A673 (cell line): ENCODE measurements at regions not wholly inside any gene's neighbourhood (a gene's known extent, or its start where the extent isn't known, plus 50 kb on each side); places are given as distances from the start of the nearest gene placed in this dataset.

Experiments
- BruUV-seq: library from RNA; stranded (reverse); fragments of 400-500 nt; replicated peaks from 2 replicates; lab custom pipeline; 2021; lab: Mats Ljungman, UMichigan
- CTCF ChIA-PET: fragments of 300-600 bp; sonication (Branson Sonifier 250); formaldehyde crosslinking; loops from one replicate; lab custom pipeline; 2022; ENCODE audit warnings: antibody characterized with exemption; lab: Charles Lee
- POLR2A ChIA-PET: fragments of 300-600 bp; sonication (Branson Sonifier 250); formaldehyde crosslinking; loops from one replicate; lab custom pipeline; 2022; ENCODE audit warnings: antibody characterized with exemption; ENCODE audit not compliant: low non-redundant PET; lab: Charles Lee
- DNase-seq: peaks from one replicate; pipeline ENCODE4 v3.0.0-alpha.2; 2015; ENCODE audit warnings: low spot score
- H3K27ac ChIP-seq: fragments of 200-600 bp; sonication (generic); 2 replicates; pipeline ENCODE4 v1.5.1; 2016; ENCODE audit warnings: mixed run types, low read depth, mild to moderate bottlenecking, mixed read lengths, antibody characterized with exemption, low read length; ENCODE audit not compliant: poor library complexity, severe bottlenecking
- H3K27me3 ChIP-seq: fragments of 200-600 bp; sonication (generic); replicated peaks from 2 replicates; pipeline ENCODE4 v1.6.1; 2017; ENCODE audit warnings: mixed run types, low read depth, mild to moderate bottlenecking, mixed read lengths, antibody characterized with exemption, low read length; ENCODE audit not compliant: insufficient read depth, poor library complexity
- H3K36me3 ChIP-seq: fragments of 200-600 bp; sonication (generic); 2 replicates; pipeline ENCODE4 v1.6.1; 2016; ENCODE audit warnings: mixed run types, mild to moderate bottlenecking, mixed read lengths, antibody characterized with exemption, low read length; ENCODE audit not compliant: insufficient read depth, poor library complexity, severe bottlenecking
- H3K4me1 ChIP-seq: fragments of 200-600 bp; sonication (generic); 2 replicates; pipeline ENCODE4 v1.6.1; 2017; ENCODE audit warnings: mixed run types, mild to moderate bottlenecking, mixed read lengths, antibody characterized with exemption, low read length; ENCODE audit not compliant: insufficient read depth, poor library complexity, severe bottlenecking
- H3K4me3 ChIP-seq: fragments of 200-600 bp; sonication (generic); 2 replicates; pipeline ENCODE4 v1.5.1; 2016; ENCODE audit warnings: low read depth, mixed run types, mild to moderate bottlenecking, mixed read lengths, low read length; ENCODE audit not compliant: poor library complexity, severe bottlenecking
- H3K9me3 ChIP-seq: fragments of 200-600 bp; sonication (generic); 2 replicates; pipeline ENCODE4 v1.6.1; 2016; ENCODE audit warnings: mixed run types, low read depth, mild to moderate bottlenecking, mixed read lengths, antibody characterized with exemption, low read length; ENCODE audit not compliant: poor library complexity, severe bottlenecking
- EZH2 ChIP-seq: fragments of 200-600 bp; sonication (generic); IDR thresholded peaks from 2 replicates; pipeline ENCODE4 v1.6.1; 2017; ENCODE audit warnings: borderline replicate concordance, low read depth, mild to moderate bottlenecking, mixed read lengths, antibody characterized with exemption, low read length; ENCODE audit not compliant: poor library complexity, severe bottlenecking
- intact Hi-C: fragments of 100-400 bp; cut with micrococcal nuclease; formaldehyde crosslinking; loops from one replicate; pipeline ENCODE4 v1.10.0; 2022; ENCODE audit not compliant: unreplicated experiment
- TF ChIP-seq, protein P1 (sequence below): fragments of 300-800, 200-600 bp; sonication (generic); conservative IDR thresholded peaks from 2 replicates; pipeline ENCODE4 v1.5.1; 2017; ENCODE audit warnings: low read depth, mild to moderate bottlenecking, antibody characterized with exemption, low read length, moderate library complexity, mixed read lengths

DNA sequence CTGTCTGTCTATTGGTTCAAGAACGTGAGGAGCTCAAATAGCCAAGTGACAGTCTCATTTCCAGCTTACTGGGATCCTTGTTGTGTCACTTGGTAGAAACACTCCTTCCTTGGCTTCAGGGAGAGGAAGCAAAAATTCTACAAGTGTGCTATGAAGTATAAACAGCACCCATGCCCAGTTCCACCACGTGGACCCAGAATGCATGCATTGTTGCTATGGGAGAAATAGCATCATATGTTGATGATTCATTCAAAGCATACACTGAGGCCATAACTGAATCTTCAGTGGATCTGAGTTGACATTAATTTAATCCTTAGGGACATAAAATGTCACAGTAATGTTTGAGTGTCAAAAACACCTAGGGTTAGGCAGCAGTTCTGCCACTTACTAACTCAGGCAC lies 199.0 kb upstream of the RXFP2 start:
- DNase-seq = no peak
- ChIA-PET CTCF (no interaction called here), POLR2A (no interaction called here)
- Histone ChIP-seq H3K4me3 (no peak overlapping the region), H3K27me3 (no peaks in the 10 kb centered on the region), H3K36me3 (no peaks in the 10 kb centered on the region), H3K4me1 (no peaks in the 10 kb centered on the region), H3K9me3 (no peaks in the 10 kb centered on the region), H3K27ac (no peak overlapping the region)
- TF ChIP-seq, protein P1, sequence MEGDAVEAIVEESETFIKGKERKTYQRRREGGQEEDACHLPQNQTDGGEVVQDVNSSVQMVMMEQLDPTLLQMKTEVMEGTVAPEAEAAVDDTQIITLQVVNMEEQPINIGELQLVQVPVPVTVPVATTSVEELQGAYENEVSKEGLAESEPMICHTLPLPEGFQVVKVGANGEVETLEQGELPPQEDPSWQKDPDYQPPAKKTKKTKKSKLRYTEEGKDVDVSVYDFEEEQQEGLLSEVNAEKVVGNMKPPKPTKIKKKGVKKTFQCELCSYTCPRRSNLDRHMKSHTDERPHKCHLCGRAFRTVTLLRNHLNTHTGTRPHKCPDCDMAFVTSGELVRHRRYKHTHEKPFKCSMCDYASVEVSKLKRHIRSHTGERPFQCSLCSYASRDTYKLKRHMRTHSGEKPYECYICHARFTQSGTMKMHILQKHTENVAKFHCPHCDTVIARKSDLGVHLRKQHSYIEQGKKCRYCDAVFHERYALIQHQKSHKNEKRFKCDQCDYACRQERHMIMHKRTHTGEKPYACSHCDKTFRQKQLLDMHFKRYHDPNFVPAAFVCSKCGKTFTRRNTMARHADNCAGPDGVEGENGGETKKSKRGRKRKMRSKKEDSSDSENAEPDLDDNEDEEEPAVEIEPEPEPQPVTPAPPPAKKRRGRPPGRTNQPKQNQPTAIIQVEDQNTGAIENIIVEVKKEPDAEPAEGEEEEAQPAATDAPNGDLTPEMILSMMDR = no peak
- TF ChIP-seq EZH2 = no peak
- intact Hi-C loops = no loop called here
- no TSS peak for BruUV-seq

DNA sequence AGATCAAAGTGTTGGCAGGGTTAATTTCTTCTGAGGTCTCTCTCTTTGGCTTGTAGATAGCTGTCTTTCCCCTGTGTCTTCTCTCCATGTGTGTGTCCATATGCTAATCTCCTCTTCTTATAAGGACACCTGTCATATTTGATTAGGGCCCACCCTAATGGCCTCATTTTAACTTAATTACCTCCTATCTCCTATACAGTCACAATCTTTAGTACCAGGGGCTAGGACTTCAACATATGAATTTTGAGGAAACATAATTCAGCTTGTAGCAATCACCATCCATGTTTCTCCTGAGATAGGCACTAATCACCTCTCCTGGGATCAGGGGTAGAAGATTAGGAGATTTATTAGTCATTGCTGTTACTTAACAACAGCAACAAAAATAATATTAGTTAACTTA lies 196.1 kb upstream of the RXFP2 start:
- BruUV-seq = no TSS peak
- POLR2A ChIA-PET = no interaction called here
- Histone ChIP-seq H3K27ac (no peak overlapping the region), H3K4me3 (no peak overlapping the region), H3K9me3 (no peaks in the 10 kb centered on the region), H3K27me3 (peaks cover 3% of the 10 kb centered on the region), H3K36me3 (no peaks in the 10 kb centered on the region), H3K4me1 (no peaks in the 10 kb centered on the region)
- intact Hi-C loops = no loop called here
- CTCF ChIA-PET = no interaction called here
- TF ChIP-seq EZH2 = no peak
- TF ChIP-seq, protein P1 = no peak
- no peak for DNase-seq

DNA sequence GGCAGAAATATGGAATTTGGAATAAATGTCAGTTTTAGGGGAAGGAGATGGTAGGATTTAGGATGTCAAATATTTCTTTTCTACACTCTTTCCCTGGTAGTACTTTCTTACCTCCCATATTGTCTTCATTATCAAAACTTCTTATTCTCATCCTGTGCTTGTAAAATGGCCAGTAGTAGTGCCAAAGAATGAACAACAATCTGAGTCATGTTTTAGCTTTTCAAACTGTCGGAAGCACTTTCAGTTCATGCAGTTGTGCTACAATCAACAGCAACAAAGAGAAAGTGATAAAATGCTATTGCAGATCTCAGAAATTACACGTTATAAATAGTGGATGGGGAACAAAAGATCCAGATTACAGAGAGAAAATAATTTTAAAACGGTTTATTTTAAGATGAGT lies 193.7 kb upstream of the RXFP2 start:
- H3K27me3 ChIP-seq = peaks cover 3% of the 10 kb centered on the region
- H3K9me3 ChIP-seq = no peaks in the 10 kb centered on the region
- CTCF ChIA-PET = no interaction called here
- intact Hi-C loops = no loop called here
- no peak overlapping the region for H3K4me3 ChIP-seq
- H3K4me1 ChIP-seq = no peaks in the 10 kb centered on the region
- no peaks in the 10 kb centered on the region for H3K36me3 ChIP-seq
- TF ChIP-seq EZH2 = no peak
- TF ChIP-seq, protein P1 = no peak
- no peak for DNase-seq
- H3K27ac ChIP-seq = no peak overlapping the region
- no TSS peak for BruUV-seq
- POLR2A ChIA-PET = no interaction called here
